ENCODE measurements at regions not wholly inside any gene's neighbourhood (a gene's known extent, or its start where the extent isn't known, plus 50 kb on each side); places are given as distances from the start of the nearest gene placed in this dataset.

DNA sequence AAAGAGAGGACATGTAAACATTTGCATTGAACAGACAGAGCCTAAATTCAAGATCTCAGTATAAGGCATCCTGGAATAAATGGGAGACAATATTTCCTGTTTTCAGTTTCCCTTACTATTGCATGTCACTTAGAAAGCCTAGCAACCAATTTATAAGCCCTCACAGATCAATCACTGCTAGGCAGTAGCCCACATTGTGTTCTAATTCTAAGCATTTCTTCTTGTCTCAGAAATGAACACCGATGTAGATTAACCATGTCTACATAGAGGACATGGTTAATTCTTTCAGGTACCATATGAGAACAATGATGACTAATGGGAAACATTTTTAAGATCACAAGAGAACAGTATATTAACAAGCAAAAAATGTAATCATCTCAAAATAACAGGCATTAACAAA lies 79.6 kb upstream of the HMHB1 start:
- no peak for TF ChIP-seq EP300 (IDR thresholded peaks at IDR 0.05)
- TF ChIP-seq, protein P1, sequence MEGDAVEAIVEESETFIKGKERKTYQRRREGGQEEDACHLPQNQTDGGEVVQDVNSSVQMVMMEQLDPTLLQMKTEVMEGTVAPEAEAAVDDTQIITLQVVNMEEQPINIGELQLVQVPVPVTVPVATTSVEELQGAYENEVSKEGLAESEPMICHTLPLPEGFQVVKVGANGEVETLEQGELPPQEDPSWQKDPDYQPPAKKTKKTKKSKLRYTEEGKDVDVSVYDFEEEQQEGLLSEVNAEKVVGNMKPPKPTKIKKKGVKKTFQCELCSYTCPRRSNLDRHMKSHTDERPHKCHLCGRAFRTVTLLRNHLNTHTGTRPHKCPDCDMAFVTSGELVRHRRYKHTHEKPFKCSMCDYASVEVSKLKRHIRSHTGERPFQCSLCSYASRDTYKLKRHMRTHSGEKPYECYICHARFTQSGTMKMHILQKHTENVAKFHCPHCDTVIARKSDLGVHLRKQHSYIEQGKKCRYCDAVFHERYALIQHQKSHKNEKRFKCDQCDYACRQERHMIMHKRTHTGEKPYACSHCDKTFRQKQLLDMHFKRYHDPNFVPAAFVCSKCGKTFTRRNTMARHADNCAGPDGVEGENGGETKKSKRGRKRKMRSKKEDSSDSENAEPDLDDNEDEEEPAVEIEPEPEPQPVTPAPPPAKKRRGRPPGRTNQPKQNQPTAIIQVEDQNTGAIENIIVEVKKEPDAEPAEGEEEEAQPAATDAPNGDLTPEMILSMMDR (IDR thresholded peaks at IDR 0.05) = no peak
- no peak for TF ChIP-seq POLR2A (IDR thresholded peaks at IDR 0.05)

Data from gastroesophageal sphincter (tissue), 3 donors.